ENCODE measurements at regions not wholly inside any gene's neighbourhood (a gene's known extent, or its start where the extent isn't known, plus 50 kb on each side); places are given as distances from the start of the nearest gene placed in this dataset.

DNA sequence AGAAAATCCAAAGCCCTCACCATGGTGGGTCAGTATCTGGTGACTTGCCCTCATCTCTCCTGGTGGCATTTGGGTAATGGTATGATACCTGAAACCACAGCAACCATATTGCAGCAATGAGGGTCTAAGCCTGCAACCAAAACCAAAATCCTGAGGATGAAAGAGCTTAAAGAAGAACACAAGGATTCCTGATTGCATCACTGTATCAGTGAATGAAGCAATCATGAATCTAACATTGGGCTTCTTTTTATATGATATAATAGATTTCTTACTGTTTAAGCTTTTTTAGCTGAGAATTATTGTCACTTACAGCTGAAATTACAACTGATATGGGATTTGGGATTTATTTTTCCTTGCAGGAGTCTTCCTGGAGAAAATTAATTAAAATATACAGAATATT lies 269.9 kb downstream of the MEF2C start:
- Histone ChIP-seq H3K27me3 (ENCODE audit: insufficient read depth, low read length) (no peaks in the 10 kb centered on the region), H4K91ac (ENCODE audit: low read depth, low read length) (no peak overlapping the region), H3K14ac (ENCODE audit: low read length) (no peak overlapping the region), H2BK12ac (ENCODE audit: low read length) (no peak overlapping the region), H3K4ac (ENCODE audit: low read depth, low read length) (no peak overlapping the region), H3K79me1 (ENCODE audit: low read length) (no peaks in the 10 kb centered on the region), H2BK120ac (ENCODE audit: insufficient read depth, low read length, poor library complexity) (no peak overlapping the region), H3K27ac (ENCODE audit: low read depth, low read length) (no peak overlapping the region), H2AFZ (ENCODE audit: insufficient read depth, low read length, poor library complexity) (no peak overlapping the region), H3K23ac (ENCODE audit: low read length) (no peak overlapping the region), H2BK5ac (ENCODE audit: low read depth, low read length, poor library complexity) (no peak overlapping the region), H3K4me3 (ENCODE audit: low read depth, low read length) (no peak overlapping the region), H3K9me3 (ENCODE audit: insufficient read depth, low read depth, low read length) (no peaks in the 10 kb centered on the region), H3K36me3 (ENCODE audit: control insufficient read depth in 1 of 2, insufficient read depth in 2 of 2, low read length in 2 of 2) (no peaks in the 10 kb centered on the region), H3K79me2 (ENCODE audit: control insufficient read depth, insufficient read depth, low read length, poor library complexity) (no peaks in the 10 kb centered on the region), H3K9ac (ENCODE audit: low read length) (no peak overlapping the region), H4K12ac (ENCODE audit: low read depth, low read length) (no peak overlapping the region), H3K18ac (ENCODE audit: low read length) (no peak overlapping the region), H3K4me1 (ENCODE audit: control insufficient read depth in 1 of 2, insufficient read depth in 2 of 2, low read length in 2 of 2) (no peaks in the 10 kb centered on the region), H4K8ac (ENCODE audit: low read depth, low read length) (no peak overlapping the region), H2AK5ac (ENCODE audit: low read length) (no peak overlapping the region), H3K4me2 (ENCODE audit: low read length) (no peak overlapping the region)
- no peak for DNase-seq

DNA sequence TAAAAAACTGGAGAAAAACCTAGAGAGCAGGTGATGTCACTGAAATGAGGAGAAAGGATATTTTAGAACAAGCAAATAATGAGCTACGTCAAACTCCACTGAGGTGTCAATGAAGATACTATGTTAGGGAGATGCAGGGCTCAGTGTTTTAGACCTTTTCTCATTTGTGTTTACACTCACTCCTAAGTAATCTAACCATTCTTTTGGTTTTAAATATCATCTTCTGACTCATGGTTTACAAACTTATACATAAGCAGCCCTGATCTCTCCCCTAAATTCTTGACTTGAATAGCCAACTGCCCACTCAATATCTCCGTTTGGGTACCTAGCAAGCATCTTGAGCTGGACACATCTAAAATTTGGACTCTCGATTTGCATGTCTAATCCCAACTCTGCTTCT lies 272.4 kb downstream of the MEF2C start:
- peak in 1 of 2 donors; percentile 6 for DNase-seq
- H3K4me3 ChIP-seq (ENCODE audit: low read depth, low read length) = no peak overlapping the region
- no peak overlapping the region for H3K4ac ChIP-seq (ENCODE audit: low read depth, low read length)
- H2BK120ac ChIP-seq (ENCODE audit: insufficient read depth, low read length, poor library complexity) = no peak overlapping the region
- H2BK5ac ChIP-seq (ENCODE audit: low read depth, low read length, poor library complexity) = no peak overlapping the region
- H3K9ac ChIP-seq (ENCODE audit: low read length) = no peak overlapping the region
- no peak overlapping the region for H2AK5ac ChIP-seq (ENCODE audit: low read length)
- H3K27ac ChIP-seq (ENCODE audit: low read depth, low read length) = no peak overlapping the region
- no CpG with 5 or more reads among the region's 3 CpGs for WGBS (ENCODE audit: extremely low coverage, insufficient coverage, insufficient read length)
- H4K8ac ChIP-seq (ENCODE audit: low read depth, low read length) = no peak overlapping the region
- no peaks in the 10 kb centered on the region for H3K36me3 ChIP-seq (ENCODE audit: control insufficient read depth in 1 of 2, insufficient read depth in 2 of 2, low read length in 2 of 2)
- H2BK12ac ChIP-seq (ENCODE audit: low read length) = no peak overlapping the region
- no peaks in the 10 kb centered on the region for H3K4me1 ChIP-seq (ENCODE audit: control insufficient read depth in 1 of 2, insufficient read depth in 2 of 2, low read length in 2 of 2)
- H3K23ac ChIP-seq (ENCODE audit: low read length) = no peak overlapping the region
- no peaks in the 10 kb centered on the region for H3K27me3 ChIP-seq (ENCODE audit: insufficient read depth, low read length)
- no peak overlapping the region for H4K12ac ChIP-seq (ENCODE audit: low read depth, low read length)
- no peaks in the 10 kb centered on the region for H3K79me1 ChIP-seq (ENCODE audit: low read length)
- H4K91ac ChIP-seq (ENCODE audit: low read depth, low read length) = no peak overlapping the region
- H2AFZ ChIP-seq (ENCODE audit: insufficient read depth, low read length, poor library complexity) = no peak overlapping the region
- no peaks in the 10 kb centered on the region for H3K9me3 ChIP-seq (ENCODE audit: insufficient read depth, low read depth, low read length)
- H3K4me2 ChIP-seq (ENCODE audit: low read length) = no peak overlapping the region
- H3K14ac ChIP-seq (ENCODE audit: low read length) = no peak overlapping the region
- H3K18ac ChIP-seq (ENCODE audit: low read length) = no peak overlapping the region
- H3K79me2 ChIP-seq (ENCODE audit: control insufficient read depth, insufficient read depth, low read length, poor library complexity) = no peaks in the 10 kb centered on the region

DNA sequence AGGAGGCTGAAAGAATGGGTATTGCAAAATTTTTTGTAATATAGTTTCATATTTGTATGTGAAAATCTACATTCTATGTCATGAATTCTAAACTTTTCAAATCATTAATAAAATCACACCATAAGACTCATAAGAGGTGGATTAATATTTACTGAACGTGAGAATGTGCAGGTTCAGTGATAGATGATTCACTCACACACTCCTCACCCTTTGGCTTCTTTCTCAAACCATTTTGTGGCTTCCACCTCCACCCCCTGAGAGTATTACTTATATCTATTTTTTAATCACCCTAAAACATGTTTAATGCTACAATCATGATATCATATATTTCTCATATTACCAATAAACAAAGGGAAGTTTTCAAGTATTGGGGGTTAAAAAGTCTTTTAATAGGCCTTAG lies 275.5 kb downstream of the MEF2C start:
- DNase-seq = no peak
- no peak overlapping the region for H3K27ac ChIP-seq (ENCODE audit: low read depth, low read length)
- no peak overlapping the region for H2BK120ac ChIP-seq (ENCODE audit: insufficient read depth, low read length, poor library complexity)
- H4K91ac ChIP-seq (ENCODE audit: low read depth, low read length) = no peak overlapping the region
- H3K18ac ChIP-seq (ENCODE audit: low read length) = no peak overlapping the region
- no peak overlapping the region for H2AFZ ChIP-seq (ENCODE audit: insufficient read depth, low read length, poor library complexity)
- no peak overlapping the region for H3K14ac ChIP-seq (ENCODE audit: low read length)
- no peak overlapping the region for H4K8ac ChIP-seq (ENCODE audit: low read depth, low read length)
- H2BK12ac ChIP-seq (ENCODE audit: low read length) = no peak overlapping the region
- H3K4ac ChIP-seq (ENCODE audit: low read depth, low read length) = no peak overlapping the region
- H3K9ac ChIP-seq (ENCODE audit: low read length) = no peak overlapping the region
- H3K4me2 ChIP-seq (ENCODE audit: low read length) = no peak overlapping the region
- no peaks in the 10 kb centered on the region for H3K79me2 ChIP-seq (ENCODE audit: control insufficient read depth, insufficient read depth, low read length, poor library complexity)
- no peaks in the 10 kb centered on the region for H3K79me1 ChIP-seq (ENCODE audit: low read length)
- H2AK5ac ChIP-seq (ENCODE audit: low read length) = no peak overlapping the region
- no peaks in the 10 kb centered on the region for H3K36me3 ChIP-seq (ENCODE audit: control insufficient read depth in 1 of 2, insufficient read depth in 2 of 2, low read length in 2 of 2)
- WGBS (ENCODE audit: extremely low coverage, insufficient coverage, insufficient read length) = no CpG with 5 or more reads among the region's 1 CpG
- H3K9me3 ChIP-seq (ENCODE audit: insufficient read depth, low read depth, low read length) = no peaks in the 10 kb centered on the region
- H3K4me1 ChIP-seq (ENCODE audit: control insufficient read depth in 1 of 2, insufficient read depth in 2 of 2, low read length in 2 of 2) = no peaks in the 10 kb centered on the region
- no peak overlapping the region for H3K4me3 ChIP-seq (ENCODE audit: low read depth, low read length)
- no peaks in the 10 kb centered on the region for H3K27me3 ChIP-seq (ENCODE audit: insufficient read depth, low read length)
- H2BK5ac ChIP-seq (ENCODE audit: low read depth, low read length, poor library complexity) = no peak overlapping the region
- no peak overlapping the region for H3K23ac ChIP-seq (ENCODE audit: low read length)
- H4K12ac ChIP-seq (ENCODE audit: low read depth, low read length) = no peak overlapping the region

DNA sequence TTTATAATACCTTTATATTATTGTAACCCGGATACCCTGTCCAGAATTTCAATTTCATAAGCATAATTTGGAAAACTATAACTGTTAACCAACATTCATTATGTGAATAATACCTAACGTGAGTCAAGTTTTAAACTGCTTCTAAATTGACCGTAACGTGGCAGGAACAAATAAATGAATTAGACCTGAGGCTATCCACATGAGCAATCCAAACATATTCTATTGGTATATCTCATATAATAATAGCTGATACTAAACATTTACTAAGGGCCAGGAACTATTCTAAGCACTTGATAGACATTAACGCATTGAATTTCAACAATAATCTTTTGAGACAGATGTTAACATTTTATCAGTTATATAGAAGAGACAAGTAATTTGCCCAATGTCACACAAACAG lies 276.4 kb downstream of the MEF2C start:
- Histone ChIP-seq H3K18ac (ENCODE audit: low read length) (no peak overlapping the region), H3K23ac (ENCODE audit: low read length) (no peak overlapping the region), H3K9ac (ENCODE audit: low read length) (no peak overlapping the region), H4K8ac (ENCODE audit: low read depth, low read length) (no peak overlapping the region), H3K4me3 (ENCODE audit: low read depth, low read length) (no peak overlapping the region), H2AK5ac (ENCODE audit: low read length) (no peak overlapping the region), H3K4me2 (ENCODE audit: low read length) (no peak overlapping the region), H3K4ac (ENCODE audit: low read depth, low read length) (no peak overlapping the region), H2AFZ (ENCODE audit: insufficient read depth, low read length, poor library complexity) (no peak overlapping the region), H3K27ac (ENCODE audit: low read depth, low read length) (no peak overlapping the region), H2BK5ac (ENCODE audit: low read depth, low read length, poor library complexity) (no peak overlapping the region), H3K27me3 (ENCODE audit: insufficient read depth, low read length) (no peaks in the 10 kb centered on the region), H3K79me1 (ENCODE audit: low read length) (no peaks in the 10 kb centered on the region), H3K79me2 (ENCODE audit: control insufficient read depth, insufficient read depth, low read length, poor library complexity) (no peaks in the 10 kb centered on the region), H4K91ac (ENCODE audit: low read depth, low read length) (no peak overlapping the region), H4K12ac (ENCODE audit: low read depth, low read length) (no peak overlapping the region), H3K9me3 (ENCODE audit: insufficient read depth, low read depth, low read length) (no peaks in the 10 kb centered on the region), H2BK120ac (ENCODE audit: insufficient read depth, low read length, poor library complexity) (no peak overlapping the region), H3K36me3 (ENCODE audit: control insufficient read depth in 1 of 2, insufficient read depth in 2 of 2, low read length in 2 of 2) (no peaks in the 10 kb centered on the region), H2BK12ac (ENCODE audit: low read length) (no peak overlapping the region), H3K4me1 (ENCODE audit: control insufficient read depth in 1 of 2, insufficient read depth in 2 of 2, low read length in 2 of 2) (no peaks in the 10 kb centered on the region), H3K14ac (ENCODE audit: low read length) (no peak overlapping the region)
- WGBS (ENCODE audit: extremely low coverage, insufficient coverage, insufficient read length) = no CpG with 5 or more reads among the region's 5 CpGs
- no peak for DNase-seq

DNA sequence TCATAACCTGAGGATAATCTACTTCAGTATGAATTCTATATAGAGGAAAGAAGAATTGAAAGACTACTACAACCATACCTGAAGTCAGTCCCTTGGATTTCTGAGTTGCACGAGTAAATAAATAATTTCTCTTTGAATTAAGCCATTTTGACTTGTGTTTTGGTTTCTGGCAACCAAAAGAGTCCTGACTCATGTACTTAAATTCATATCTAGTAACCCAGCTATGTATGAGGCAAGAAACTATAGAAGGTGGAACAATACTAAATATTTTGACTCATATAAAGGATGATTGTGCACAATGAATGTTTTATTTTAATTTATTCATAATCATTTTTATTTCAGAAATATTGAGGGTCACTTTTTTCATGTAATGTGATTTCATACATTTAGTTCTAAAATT lies 276.8 kb downstream of the MEF2C start:
- H3K9me3 ChIP-seq (ENCODE audit: insufficient read depth, low read depth, low read length) = no peaks in the 10 kb centered on the region
- WGBS (ENCODE audit: extremely low coverage, insufficient coverage, insufficient read length) = no CpG with 5 or more reads among the region's 1 CpG
- no peak overlapping the region for H3K4me3 ChIP-seq (ENCODE audit: low read depth, low read length)
- H4K8ac ChIP-seq (ENCODE audit: low read depth, low read length) = no peak overlapping the region
- no peak overlapping the region for H2BK12ac ChIP-seq (ENCODE audit: low read length)
- H2AK5ac ChIP-seq (ENCODE audit: low read length) = no peak overlapping the region
- no peaks in the 10 kb centered on the region for H3K36me3 ChIP-seq (ENCODE audit: control insufficient read depth in 1 of 2, insufficient read depth in 2 of 2, low read length in 2 of 2)
- no peak overlapping the region for H2BK120ac ChIP-seq (ENCODE audit: insufficient read depth, low read length, poor library complexity)
- H3K9ac ChIP-seq (ENCODE audit: low read length) = no peak overlapping the region
- no peaks in the 10 kb centered on the region for H3K79me2 ChIP-seq (ENCODE audit: control insufficient read depth, insufficient read depth, low read length, poor library complexity)
- no peaks in the 10 kb centered on the region for H3K4me1 ChIP-seq (ENCODE audit: control insufficient read depth in 1 of 2, insufficient read depth in 2 of 2, low read length in 2 of 2)
- no peak overlapping the region for H3K27ac ChIP-seq (ENCODE audit: low read depth, low read length)
- H3K18ac ChIP-seq (ENCODE audit: low read length) = no peak overlapping the region
- H2BK5ac ChIP-seq (ENCODE audit: low read depth, low read length, poor library complexity) = no peak overlapping the region
- no peak overlapping the region for H2AFZ ChIP-seq (ENCODE audit: insufficient read depth, low read length, poor library complexity)
- no peak overlapping the region for H3K4me2 ChIP-seq (ENCODE audit: low read length)
- DNase-seq = no peak
- H3K14ac ChIP-seq (ENCODE audit: low read length) = no peak overlapping the region
- no peak overlapping the region for H4K12ac ChIP-seq (ENCODE audit: low read depth, low read length)
- no peaks in the 10 kb centered on the region for H3K27me3 ChIP-seq (ENCODE audit: insufficient read depth, low read length)
- H3K23ac ChIP-seq (ENCODE audit: low read length) = no peak overlapping the region
- H3K4ac ChIP-seq (ENCODE audit: low read depth, low read length) = no peak overlapping the region
- H4K91ac ChIP-seq (ENCODE audit: low read depth, low read length) = no peak overlapping the region
- H3K79me1 ChIP-seq (ENCODE audit: low read length) = no peaks in the 10 kb centered on the region

Measured in trophoblast cell (in vitro differentiated cells and primary cell).